ENCODE measurements at regions not wholly inside any gene's neighbourhood (a gene's known extent, or its start where the extent isn't known, plus 50 kb on each side); places are given as distances from the start of the nearest gene placed in this dataset.

DNA sequence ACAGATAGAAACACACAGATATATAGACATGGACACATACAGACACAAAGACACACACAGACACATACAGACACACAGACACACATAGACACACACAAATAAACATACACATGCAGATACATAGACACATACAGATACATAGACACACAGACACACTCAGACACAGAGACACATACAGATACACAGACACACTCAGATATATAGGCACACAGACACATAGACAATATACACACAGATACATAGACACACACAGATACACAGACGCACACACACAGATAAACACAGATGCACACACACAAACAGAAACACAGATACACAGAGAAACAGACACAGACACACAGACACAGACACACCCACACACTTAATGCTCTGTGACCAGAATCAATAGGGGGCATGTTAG is 156.8 kb downstream of the IRX2 start:
- DNase-seq (ENCODE audit: extremely low spot score, unreplicated experiment): no peak
- H3K36me3 Mint-ChIP-seq (ENCODE audit: unreplicated experiment): no peaks in the 10 kb centered on the region
- TF ChIP-seq, protein P1, sequence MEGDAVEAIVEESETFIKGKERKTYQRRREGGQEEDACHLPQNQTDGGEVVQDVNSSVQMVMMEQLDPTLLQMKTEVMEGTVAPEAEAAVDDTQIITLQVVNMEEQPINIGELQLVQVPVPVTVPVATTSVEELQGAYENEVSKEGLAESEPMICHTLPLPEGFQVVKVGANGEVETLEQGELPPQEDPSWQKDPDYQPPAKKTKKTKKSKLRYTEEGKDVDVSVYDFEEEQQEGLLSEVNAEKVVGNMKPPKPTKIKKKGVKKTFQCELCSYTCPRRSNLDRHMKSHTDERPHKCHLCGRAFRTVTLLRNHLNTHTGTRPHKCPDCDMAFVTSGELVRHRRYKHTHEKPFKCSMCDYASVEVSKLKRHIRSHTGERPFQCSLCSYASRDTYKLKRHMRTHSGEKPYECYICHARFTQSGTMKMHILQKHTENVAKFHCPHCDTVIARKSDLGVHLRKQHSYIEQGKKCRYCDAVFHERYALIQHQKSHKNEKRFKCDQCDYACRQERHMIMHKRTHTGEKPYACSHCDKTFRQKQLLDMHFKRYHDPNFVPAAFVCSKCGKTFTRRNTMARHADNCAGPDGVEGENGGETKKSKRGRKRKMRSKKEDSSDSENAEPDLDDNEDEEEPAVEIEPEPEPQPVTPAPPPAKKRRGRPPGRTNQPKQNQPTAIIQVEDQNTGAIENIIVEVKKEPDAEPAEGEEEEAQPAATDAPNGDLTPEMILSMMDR (IDR thresholded peaks at IDR 0.05): no peak
- no peak overlapping the region for H3K27ac Mint-ChIP-seq (ENCODE audit: unreplicated experiment)
- H3K4me1 Mint-ChIP-seq (ENCODE audit: unreplicated experiment): no peaks in the 10 kb centered on the region
- H3K9me3 Mint-ChIP-seq (ENCODE audit: unreplicated experiment): peaks cover 14% of the 10 kb centered on the region
- no peaks in the 10 kb centered on the region for H3K27me3 Mint-ChIP-seq (ENCODE audit: unreplicated experiment)
- no peak overlapping the region for H3K4me3 Mint-ChIP-seq (ENCODE audit: unreplicated experiment)

DNA sequence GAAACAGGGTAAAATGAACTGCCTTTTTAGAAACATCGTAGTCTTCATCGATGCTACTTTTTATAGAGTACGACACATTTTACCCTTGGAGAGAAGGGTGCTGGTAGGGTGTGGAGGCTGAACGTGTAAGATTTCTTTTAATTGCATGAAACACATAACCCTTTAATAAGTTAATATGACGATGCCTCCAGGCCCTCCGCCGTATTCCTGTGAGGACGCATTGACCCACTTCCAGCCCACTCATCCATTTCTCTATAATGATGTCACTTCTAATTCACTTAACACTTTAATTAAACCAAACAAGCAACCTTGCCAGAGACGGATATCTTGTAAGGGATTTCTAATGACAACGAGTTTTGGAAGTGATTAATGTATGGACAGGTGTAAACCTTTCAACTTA is 158.7 kb downstream of the IRX2 start:
- Mint-ChIP-seq H3K9me3 (ENCODE audit: unreplicated experiment) (peaks cover 23% of the 10 kb centered on the region), H3K36me3 (ENCODE audit: unreplicated experiment) (no peaks in the 10 kb centered on the region), H3K4me1 (ENCODE audit: unreplicated experiment) (no peaks in the 10 kb centered on the region), H3K27me3 (ENCODE audit: unreplicated experiment) (no peaks in the 10 kb centered on the region), H3K4me3 (ENCODE audit: unreplicated experiment) (no peak overlapping the region), H3K27ac (ENCODE audit: unreplicated experiment) (no peak overlapping the region)
- TF ChIP-seq, protein P1 (IDR thresholded peaks at IDR 0.05): no peak
- no peak for DNase-seq (ENCODE audit: extremely low spot score, unreplicated experiment)

DNA sequence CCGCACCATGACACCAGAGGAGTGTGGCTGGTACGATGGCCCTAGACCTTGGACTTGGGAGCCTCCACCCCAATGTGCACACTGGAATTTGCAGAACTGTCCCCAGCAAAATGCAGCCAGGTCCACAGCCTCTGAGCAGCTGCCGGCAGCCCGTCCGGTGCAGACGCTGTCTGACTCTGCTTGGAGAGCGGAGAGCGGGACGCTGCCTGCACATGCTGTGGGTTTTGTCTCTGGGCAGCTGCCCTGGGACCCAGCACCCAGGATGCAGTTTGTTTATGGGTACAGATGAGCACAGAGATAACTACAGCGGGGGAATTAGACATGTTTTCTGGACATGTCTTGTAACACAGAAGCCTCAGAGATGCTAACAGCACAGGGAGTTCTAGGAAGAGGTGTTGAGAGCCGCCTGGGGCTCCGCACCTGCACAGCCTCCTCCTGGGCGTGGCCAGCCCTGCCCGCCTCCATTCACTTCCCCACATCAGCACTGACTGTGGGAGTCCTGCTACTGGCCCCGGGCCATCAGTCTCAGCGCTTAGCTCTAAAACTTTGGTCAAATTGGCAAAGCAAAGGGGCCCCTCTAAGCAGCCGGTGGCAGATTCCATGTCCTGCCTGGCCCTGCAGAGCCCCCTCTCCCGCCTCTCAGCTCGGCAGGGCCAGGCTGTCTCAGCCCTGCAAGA is 159.6 kb downstream of the IRX2 start:
- Mint-ChIP-seq H3K27me3 (ENCODE audit: unreplicated experiment) (no peaks in the 10 kb centered on the region), H3K4me3 (ENCODE audit: unreplicated experiment) (no peak overlapping the region), H3K9me3 (ENCODE audit: unreplicated experiment) (peaks cover 23% of the 10 kb centered on the region), H3K36me3 (ENCODE audit: unreplicated experiment) (no peaks in the 10 kb centered on the region), H3K4me1 (ENCODE audit: unreplicated experiment) (no peaks in the 10 kb centered on the region), H3K27ac (ENCODE audit: unreplicated experiment) (no peak overlapping the region)
- TF ChIP-seq, protein P1 (IDR thresholded peaks at IDR 0.05): no peak
- no peak for DNase-seq (ENCODE audit: extremely low spot score, unreplicated experiment)

DNA sequence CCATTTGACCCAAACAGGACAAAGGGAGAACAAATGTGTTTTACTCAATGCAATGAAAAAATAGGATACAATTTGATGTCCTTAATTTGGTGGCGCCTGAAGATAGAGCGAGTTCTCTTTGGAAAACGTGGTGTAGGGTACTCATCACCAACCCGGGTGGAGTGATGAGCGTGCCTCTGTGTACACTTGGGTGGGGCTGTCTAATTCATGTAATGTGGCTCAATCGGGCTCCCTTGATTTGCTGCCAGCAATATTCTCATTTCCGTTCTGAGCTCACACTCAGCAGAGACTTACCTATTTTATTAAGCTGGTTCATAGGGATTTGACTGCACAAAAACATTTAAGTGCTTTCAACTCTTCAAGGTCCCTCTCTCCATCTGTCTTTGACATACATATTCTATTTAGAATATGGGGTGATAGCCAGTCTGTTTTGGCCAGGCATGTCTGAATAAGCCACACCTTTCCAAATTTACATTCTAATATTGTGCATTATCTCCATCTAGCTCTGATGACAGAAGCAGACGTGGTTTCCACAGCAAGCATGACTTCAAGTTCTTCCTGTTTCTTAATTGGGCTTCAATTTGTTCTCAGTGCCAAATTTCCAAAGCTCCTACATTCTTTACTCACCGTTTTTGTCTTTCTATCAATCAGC is 162.5 kb downstream of the IRX2 start:
- no peaks in the 10 kb centered on the region for H3K36me3 Mint-ChIP-seq (ENCODE audit: unreplicated experiment)

More for the DNA sequence above, 162.5 kb downstream of the IRX2 start:
- Mint-ChIP-seq H3K4me3 (ENCODE audit: unreplicated experiment) (no peak overlapping the region), H3K27me3 (ENCODE audit: unreplicated experiment) (no peaks in the 10 kb centered on the region), H3K27ac (ENCODE audit: unreplicated experiment) (no peak overlapping the region), H3K4me1 (ENCODE audit: unreplicated experiment) (no peaks in the 10 kb centered on the region), H3K9me3 (ENCODE audit: unreplicated experiment) (peaks cover 25% of the 10 kb centered on the region)
- no peak for DNase-seq (ENCODE audit: extremely low spot score, unreplicated experiment)
- TF ChIP-seq, protein P1 (IDR thresholded peaks at IDR 0.05): no peak
